Transverse colon (tissue), 4 donors: ENCODE measurements at regions not wholly inside any gene's neighbourhood (a gene's known extent, or its start where the extent isn't known, plus 50 kb on each side); places are given as distances from the start of the nearest gene placed in this dataset.

ENCODE experiments used
- DNase-seq: peaks from one replicate; pipeline ENCODE4 v3.0.0-alpha.2; 2019
- H3K27ac ChIP-seq, 4 donors: fragments of 200-600 bp; sonication (generic); 2 replicates each; pipeline ENCODE4 v1.5.1; 2016 to 2018; ENCODE audit warnings: inconsistent platforms in 4 of 4
- H3K27me3 ChIP-seq: fragments of 200-600 bp; sonication (generic); 2 replicates; pipeline ENCODE4 v1.5.1; 2017; ENCODE audit warnings: inconsistent platforms
- H3K36me3 ChIP-seq, 4 donors: fragments of 200-600 bp; sonication (generic); 2 replicates each; pipeline ENCODE4 v1.5.1; 2017 to 2019; ENCODE audit warnings: inconsistent platforms in 4 of 4
- H3K4me1 ChIP-seq, 4 donors: fragments of 200-600 bp; sonication (generic); 2 replicates each; pipeline ENCODE4 v1.5.1; 2017 to 2020; ENCODE audit warnings: inconsistent platforms in 4 of 4
- H3K4me3 ChIP-seq, 4 donors: fragments of 200-600 bp; sonication (generic); 1 replicate in 1 of 4; 2 replicates in 3 of 4; pipeline versions ENCODE4 v1.5.1 to v1.6.1; 2017 to 2019; ENCODE audit warnings: inconsistent platforms in 4 of 4
- H3K9me3 ChIP-seq, 2 donors: fragments of 200-600 bp; sonication (generic); 2 replicates each; pipeline ENCODE4 v1.5.1; 2017 to 2019; ENCODE audit warnings: inconsistent platforms in 2 of 2
- CTCF ChIP-seq, 5 experiments: fragments of 200-600 bp in 3 of 5; fragments of 450-650 bp in 2 of 5; sonication (generic) in 3 of 5; IDR thresholded peaks; 1 replicate in 2 of 5; 2 replicates in 3 of 5; pipeline ENCODE4 v1.5.1; 2016 to 2017; ENCODE audit warnings: antibody characterized with exemption in 5 of 5, inconsistent platforms in 3 of 5, mild to moderate bottlenecking in 2 of 5, moderate library complexity in 1 of 5
- EP300 ChIP-seq: sonication (generic); formaldehyde crosslinking; IDR thresholded peaks from one replicate; pipeline ENCODE4 v1.6.1; 2017; ENCODE audit warnings: antibody characterized with exemption, low read depth
- POLR2A ChIP-seq: fragments of 450-650 bp; IDR thresholded peaks from one replicate; pipeline ENCODE4 v1.6.1; 2016; ENCODE audit warnings: antibody characterized with exemption, mild to moderate bottlenecking, moderate library complexity
- POLR2AphosphoS5 ChIP-seq, 3 donors: sonication (generic); formaldehyde crosslinking; IDR thresholded peaks; one replicate each; pipeline ENCODE4 v1.6.1; 2016; ENCODE audit warnings: antibody characterized with exemption in 3 of 3
- WGBS, 2 donors: methylation state at CpG; one replicate each; pipeline ENCODE4 v1.1.5; 2018; ENCODE audit warnings: low coverage in 1 of 2; 5-methylcytosine and 5-hydroxymethylcytosine counted together
- in situ Hi-C, 4 donors: fragments of 200-750 bp; cut with MboI; loops; one replicate each; pipeline versions ENCODE4 v1.15.0 to v1.15.1; 2017; ENCODE audit warnings: low sequenced_read_pairs in 3 of 4, low pct_ligation_motif_present in 1 of 4, low pct_unique_long_range_greater_than_20kb in 1 of 4
- intact Hi-C: fragments of 100-400 bp; cut with DNase I; formaldehyde crosslinking; loops from one replicate; pipeline ENCODE4 v1.15.1; 2023; ENCODE audit warnings: low total_unique reads

- intact Hi-C loops: no loop called here
- TF ChIP-seq POLR2A (no peak), CTCF (IDR thresholded peaks at IDR 0.05) (no peak), POLR2AphosphoS5 (IDR thresholded peaks at IDR 0.05) (no peak), EP300 (no peak)
- Histone ChIP-seq H3K36me3 (no peaks in the 10 kb centered on the region), H3K27me3 (no peaks in the 10 kb centered on the region), H3K4me3 (no peak overlapping the region), H3K4me1 (peaks cover 0 to 9% (median 4%) of the 10 kb centered on the region in 4 donors), H3K27ac (no peak overlapping the region), H3K9me3 (no peaks in the 10 kb centered on the region)
- in situ Hi-C loops: no loop called here
- WGBS, 2 donors: 66 to 77% methylated on average over 3 of the region's 3 CpGs
- DNase-seq: no peak
Measured at GRCh38 chr9:115267790-115268189, 149.8 kb upstream of the TNC start.

GRCh38 chr9:115275753-115276152 is 157.8 kb upstream of the TNC start:
- 69% methylated on average over 5 of the region's 5 CpGs; no CpG with 5 or more reads in 1 of the 2 donors for WGBS, 2 donors
- TF ChIP-seq CTCF (IDR thresholded peaks at IDR 0.05) (no peak), EP300 (no peak), POLR2AphosphoS5 (IDR thresholded peaks at IDR 0.05) (no peak), POLR2A (no peak)
- Histone ChIP-seq H3K27me3 (no peaks in the 10 kb centered on the region), H3K9me3 (no peaks in the 10 kb centered on the region), H3K4me3 (no peak overlapping the region), H3K27ac (no peak overlapping the region), H3K4me1 (no peaks in the 10 kb centered on the region), H3K36me3 (no peaks in the 10 kb centered on the region)
- in situ Hi-C loops (no loop called here), intact Hi-C loops (no loop called here)
- peak; percentile 11 for DNase-seq

GRCh38 chr9:115276621-115277020 is 158.7 kb upstream of the TNC start:
- Histone ChIP-seq H3K4me1 (no peaks in the 10 kb centered on the region), H3K4me3 (no peak overlapping the region), H3K27ac (no peak overlapping the region), H3K27me3 (no peaks in the 10 kb centered on the region), H3K9me3 (no peaks in the 10 kb centered on the region), H3K36me3 (no peaks in the 10 kb centered on the region)
- in situ Hi-C loops: no loop called here
- WGBS, 2 donors: 96% methylated on average over 2 of the region's 2 CpGs; no CpG with 5 or more reads in 1 of the 2 donors
- intact Hi-C loops: no loop called here
- DNase-seq: no peak
- TF ChIP-seq EP300 (no peak), CTCF (IDR thresholded peaks at IDR 0.05) (no peak), POLR2A (no peak), POLR2AphosphoS5 (IDR thresholded peaks at IDR 0.05) (no peak)

- no peak for TF ChIP-seq POLR2AphosphoS5 (IDR thresholded peaks at IDR 0.05)
- Histone ChIP-seq H3K27ac (no peak overlapping the region), H3K4me1 (no peaks in the 10 kb centered on the region), H3K27me3 (no peaks in the 10 kb centered on the region), H3K4me3 (no peak overlapping the region), H3K9me3 (no peaks in the 10 kb centered on the region), H3K36me3 (no peaks in the 10 kb centered on the region)
- intact Hi-C loops: no loop called here
- no peak for DNase-seq
- WGBS, 2 donors: 79 to 100% methylated on average over 1 to 3 of the region's 3 CpGs
- in situ Hi-C loops: no loop called here
Measured at GRCh38 chr9:115277301-115277700, 159.3 kb upstream of the TNC start.

GRCh38 chr9:115278326-115279035 is 160.5 kb upstream of the TNC start:
- Histone ChIP-seq H3K4me3 (no peak overlapping the region), H3K9me3 (no peaks in the 10 kb centered on the region), H3K36me3 (no peaks in the 10 kb centered on the region), H3K27ac (no peak overlapping the region), H3K4me1 (no peaks in the 10 kb centered on the region), H3K27me3 (no peaks in the 10 kb centered on the region)
- TF ChIP-seq POLR2A: no peak
- in situ Hi-C loops: no loop called here
- 75 to 78% methylated on average over 2 to 4 of the region's 4 CpGs for WGBS, 2 donors
- intact Hi-C loops: no loop called here
- DNase-seq: no peak
